Activated CD8-positive, alpha-beta T cell treated with anti-CD3 and anti-CD28 coated beads for 36 hours (primary cell): ENCODE measurements at regions not wholly inside any gene's neighbourhood (a gene's known extent, or its start where the extent isn't known, plus 50 kb on each side); places are given as distances from the start of the nearest gene placed in this dataset.

Source experiments
- ATAC-seq: fragments of 200-7000 bp; cut with Tn5 transposase; one replicate; pipeline ENCODE4 v1.10.0; 2021; ENCODE audit warnings: mild to moderate bottlenecking, moderate library complexity
- CTCF ChIA-PET: fragments of 350-600 bp; sonication (Branson Sonifier 250); formaldehyde crosslinking; loops from one replicate; lab custom pipeline; 2021; ENCODE audit warnings: antibody characterized with exemption; lab: Charles Lee
- POLR2A ChIA-PET: fragments of 350-600 bp; sonication (Branson Sonifier 250); formaldehyde crosslinking; loops from one replicate; lab custom pipeline; 2021; ENCODE audit warnings: antibody characterized with exemption; lab: Charles Lee
- DNase-seq: peaks from one replicate; pipeline ENCODE4 v3.0.0-alpha.2; 2020
- H3K27ac Mint-ChIP-seq: one replicate; pipeline ENCODE4 v1.8.0; 2021; ENCODE audit warnings: mild to moderate bottlenecking, mixed read lengths
- H3K27me3 Mint-ChIP-seq: one replicate; pipeline ENCODE4 v1.8.0; 2021; ENCODE audit warnings: mixed read lengths
- H3K36me3 Mint-ChIP-seq: one replicate; pipeline ENCODE4 v1.8.0; 2021; ENCODE audit warnings: low read depth, mixed read lengths
- H3K4me1 Mint-ChIP-seq: one replicate; pipeline ENCODE4 v1.8.0; 2021; ENCODE audit warnings: low read depth, mixed read lengths
- H3K4me3 Mint-ChIP-seq: one replicate; pipeline ENCODE4 v1.8.0; 2021; ENCODE audit warnings: mild to moderate bottlenecking, moderate library complexity, mixed read lengths
- H3K9me3 Mint-ChIP-seq: one replicate; pipeline ENCODE4 v1.8.0; 2021; ENCODE audit warnings: mixed read lengths
- intact Hi-C: fragments of 100-400 bp; cut with micrococcal nuclease; formaldehyde crosslinking; loops from one replicate; pipeline ENCODE4 v1.10.0; 2022
- TF ChIP-seq, protein P1 (sequence below): fragments of 200-600 bp; IDR thresholded peaks from one replicate; pipeline ENCODE4 v1.8.0; 2022; ENCODE audit warnings: antibody characterized with exemption, mild to moderate bottlenecking

DNA sequence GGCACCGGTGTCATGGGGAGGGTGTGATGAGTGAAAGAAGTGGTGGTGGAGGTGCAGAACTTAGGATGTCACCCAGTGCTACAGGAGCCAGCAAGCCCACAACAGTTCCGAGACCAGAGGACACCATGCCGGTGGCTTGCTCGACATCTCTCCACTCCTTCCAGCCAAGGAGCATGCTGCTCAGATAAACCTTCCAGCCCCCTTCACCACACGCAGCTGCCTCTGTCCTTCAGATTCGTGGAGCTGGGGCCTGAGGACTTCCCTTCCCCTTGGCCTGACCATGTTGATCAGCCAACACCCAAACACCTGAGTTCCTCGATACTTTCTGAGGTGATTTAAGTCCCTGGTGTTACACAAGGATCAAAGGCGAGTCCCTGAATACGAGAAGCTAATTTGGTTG lies 188.8 kb upstream of the FOXF1 start:
- H3K9me3 Mint-ChIP-seq, result peaks cover 2% of the 10 kb centered on the region
- ChIA-PET POLR2A (no interaction called here), CTCF (no interaction called here)
- H3K4me1 Mint-ChIP-seq, result no peaks in the 10 kb centered on the region
- H3K4me3 Mint-ChIP-seq, result no peak overlapping the region
- DNase-seq (no peak), ATAC-seq (no peak)
- peaks cover 5% of the 10 kb centered on the region for H3K27me3 Mint-ChIP-seq
- H3K36me3 Mint-ChIP-seq, result no peaks in the 10 kb centered on the region
- TF ChIP-seq, protein P1, sequence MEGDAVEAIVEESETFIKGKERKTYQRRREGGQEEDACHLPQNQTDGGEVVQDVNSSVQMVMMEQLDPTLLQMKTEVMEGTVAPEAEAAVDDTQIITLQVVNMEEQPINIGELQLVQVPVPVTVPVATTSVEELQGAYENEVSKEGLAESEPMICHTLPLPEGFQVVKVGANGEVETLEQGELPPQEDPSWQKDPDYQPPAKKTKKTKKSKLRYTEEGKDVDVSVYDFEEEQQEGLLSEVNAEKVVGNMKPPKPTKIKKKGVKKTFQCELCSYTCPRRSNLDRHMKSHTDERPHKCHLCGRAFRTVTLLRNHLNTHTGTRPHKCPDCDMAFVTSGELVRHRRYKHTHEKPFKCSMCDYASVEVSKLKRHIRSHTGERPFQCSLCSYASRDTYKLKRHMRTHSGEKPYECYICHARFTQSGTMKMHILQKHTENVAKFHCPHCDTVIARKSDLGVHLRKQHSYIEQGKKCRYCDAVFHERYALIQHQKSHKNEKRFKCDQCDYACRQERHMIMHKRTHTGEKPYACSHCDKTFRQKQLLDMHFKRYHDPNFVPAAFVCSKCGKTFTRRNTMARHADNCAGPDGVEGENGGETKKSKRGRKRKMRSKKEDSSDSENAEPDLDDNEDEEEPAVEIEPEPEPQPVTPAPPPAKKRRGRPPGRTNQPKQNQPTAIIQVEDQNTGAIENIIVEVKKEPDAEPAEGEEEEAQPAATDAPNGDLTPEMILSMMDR, result no peak
- intact Hi-C loops, result no loop called here
- no peak overlapping the region for H3K27ac Mint-ChIP-seq

DNA sequence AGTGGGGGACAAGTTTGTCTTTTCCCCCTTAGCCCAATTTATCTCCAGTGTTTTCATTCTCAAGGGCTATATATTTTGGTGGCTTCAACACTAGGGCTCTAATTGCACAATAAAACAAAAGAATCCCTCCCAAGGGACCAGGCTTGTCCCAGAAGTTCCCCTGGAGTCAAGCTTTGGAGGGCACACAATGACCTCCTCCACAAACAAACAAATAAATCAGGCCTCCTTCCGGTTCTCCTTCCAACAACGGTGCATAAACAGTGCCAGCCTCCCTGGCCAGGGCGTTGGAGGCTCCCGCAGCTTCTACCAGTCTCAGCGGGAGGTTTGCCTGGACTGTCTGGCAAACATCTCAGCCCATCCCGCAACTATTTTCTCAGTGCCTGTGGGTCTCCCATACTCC lies 188.0 kb upstream of the FOXF1 start:
- Mint-ChIP-seq H3K36me3 (no peaks in the 10 kb centered on the region), H3K27me3 (peaks cover 5% of the 10 kb centered on the region), H3K9me3 (peaks cover 2% of the 10 kb centered on the region), H3K4me1 (no peaks in the 10 kb centered on the region), H3K27ac (no peak overlapping the region), H3K4me3 (no peak overlapping the region)
- intact Hi-C loops, result no loop called here
- TF ChIP-seq, protein P1, result no peak
- ATAC-seq, result no peak
- ChIA-PET POLR2A (no interaction called here), CTCF (no interaction called here)
- DNase-seq, result no peak

GRCh38 chr16:86322806-86323205 lies 187.5 kb upstream of the FOXF1 start:
- CTCF ChIA-PET, result no interaction called here

GRCh38 chr16:86324320-86324719 lies 186.0 kb upstream of the FOXF1 start:
- peaks cover 8% of the 10 kb centered on the region for H3K27me3 Mint-ChIP-seq
- peaks cover 4% of the 10 kb centered on the region for H3K4me1 Mint-ChIP-seq
- H3K27ac Mint-ChIP-seq, result no peak overlapping the region
- no peak overlapping the region for H3K4me3 Mint-ChIP-seq
- no peak for ATAC-seq
- peaks cover 2% of the 10 kb centered on the region for H3K9me3 Mint-ChIP-seq
- intact Hi-C loops, result no loop called here
- H3K36me3 Mint-ChIP-seq, result no peaks in the 10 kb centered on the region
- ChIA-PET POLR2A (no interaction called here), CTCF (no interaction called here)
- TF ChIP-seq, protein P1, result no peak
- no peak for DNase-seq

More at GRCh38 chr16:86322806-86323205, 187.5 kb upstream of the FOXF1 start:
- intact Hi-C loops, result no loop called here
- Mint-ChIP-seq H3K9me3 (peaks cover 2% of the 10 kb centered on the region), H3K36me3 (no peaks in the 10 kb centered on the region), H3K4me3 (no peak overlapping the region), H3K27ac (no peak overlapping the region), H3K27me3 (peaks cover 5% of the 10 kb centered on the region), H3K4me1 (no peaks in the 10 kb centered on the region)
- ATAC-seq, result no peak
- TF ChIP-seq, protein P1, result no peak
- POLR2A ChIA-PET, result no interaction called here
- no peak for DNase-seq

GRCh38 chr16:86325360-86325759 lies 185.0 kb upstream of the FOXF1 start:
- no peaks in the 10 kb centered on the region for H3K36me3 Mint-ChIP-seq
- CTCF ChIA-PET, result interaction anchor here (0.6 kb wide), 1 partner anchor 25 kb away, joined by 3 read pairs; no protein-coding TSS in a partner anchor

More at GRCh38 chr16:86325360-86325759, 185.0 kb upstream of the FOXF1 start:
- POLR2A ChIA-PET, result no interaction called here
- no peak for ATAC-seq
- no peak overlapping the region for H3K27ac Mint-ChIP-seq
- no peak overlapping the region for H3K4me3 Mint-ChIP-seq
- peaks cover 2% of the 10 kb centered on the region for H3K9me3 Mint-ChIP-seq
- no peak for DNase-seq
- peaks cover 4% of the 10 kb centered on the region for H3K4me1 Mint-ChIP-seq
- TF ChIP-seq, protein P1, result no peak
- intact Hi-C loops, result no loop called here
- peaks cover 13% of the 10 kb centered on the region for H3K27me3 Mint-ChIP-seq
